NOMO-1 treated with DMSO at 0.1 percent for 48 hours (cell line): ENCODE measurements at regions not wholly inside any gene's neighbourhood (a gene's known extent, or its start where the extent isn't known, plus 50 kb on each side); places are given as distances from the start of the nearest gene placed in this dataset.
"Not testable (repeated sequence)": the region's sequence is repeated elsewhere in the genome, so short reads cannot be mapped to it uniquely, and the experiment has no call there.

Source experiments
- DNase-seq: peaks from one replicate; lab custom pipeline; 2025; ENCODE audit not compliant: unreplicated experiment; lab: John Stamatoyannopoulos, UW

- DNase-seq, result no peak
Measured at GRCh38 chr20:25848222-25848621, 151.6 kb upstream of the ZNF337 start.

GRCh38 chr20:25844640-25845039, 148.0 kb upstream of the ZNF337 start:
- DNase-seq, result not testable (repeated sequence)

- not testable (repeated sequence) for DNase-seq
Measured at GRCh38 chr20:25813511-25813910, 116.9 kb upstream of the ZNF337 start.

GRCh38 chr20:25798174-25798993, 101.7 kb upstream of the ZNF337 start:
- not testable (repeated sequence) for DNase-seq

DNA sequence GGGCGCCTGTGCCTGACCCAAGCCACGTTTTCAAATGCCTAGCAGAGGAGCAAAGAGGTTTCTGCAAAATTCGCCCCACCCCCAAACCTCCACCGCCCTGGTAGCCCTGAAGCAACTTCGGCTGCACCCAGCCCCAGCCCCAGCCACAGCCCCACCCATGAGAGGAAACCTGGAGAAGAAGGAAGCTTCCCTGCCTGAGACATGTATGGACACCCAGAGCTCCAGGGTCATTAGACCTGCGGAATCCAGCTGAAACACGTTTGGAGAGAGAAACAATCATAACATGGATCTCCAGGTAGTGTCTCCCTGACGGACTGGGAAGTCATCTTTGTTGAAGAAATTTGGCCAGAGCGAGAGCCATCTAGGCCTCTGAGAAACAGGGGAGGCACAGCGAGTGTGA, 100.4 kb upstream of the ZNF337 start:
- DNase-seq, result not testable (repeated sequence)

GRCh38 chr20:25777241-25777640, 80.6 kb upstream of the ZNF337 start:
- DNase-seq, result not testable (repeated sequence)

DNA sequence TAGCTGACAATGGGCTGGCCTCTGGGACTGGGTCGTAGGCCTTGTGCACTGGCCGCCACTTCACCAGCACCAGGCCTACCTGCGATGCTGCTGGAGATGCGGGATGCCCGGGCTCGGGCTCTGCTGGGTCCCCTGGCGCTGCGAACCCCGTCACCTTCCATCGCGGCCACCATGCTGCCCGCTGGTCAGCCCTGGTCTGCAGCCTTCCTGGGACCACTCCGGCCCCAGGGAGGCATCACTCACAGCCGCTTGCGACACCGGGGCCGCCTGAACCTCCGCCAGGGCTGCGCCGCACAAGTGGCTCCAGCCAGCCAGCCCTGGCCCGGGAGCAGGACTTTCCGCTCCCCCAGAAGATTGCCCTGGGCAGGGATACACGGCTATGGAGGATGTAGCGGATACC, 78.1 kb upstream of the ZNF337 start:
- DNase-seq, result not testable (repeated sequence)

GRCh38 chr20:25774203-25774602, 77.5 kb upstream of the ZNF337 start:
- DNase-seq, result not testable (repeated sequence)

- not testable (repeated sequence) for DNase-seq
Measured at GRCh38 chr20:25772437-25772836, 75.8 kb upstream of the ZNF337 start.

- DNase-seq, result not testable (repeated sequence)
Measured at GRCh38 chr20:25771818-25772217, 75.2 kb upstream of the ZNF337 start.

- DNase-seq, result no peak
Measured at GRCh38 chr20:25761596-25761995, 64.9 kb upstream of the ZNF337 start.

DNA sequence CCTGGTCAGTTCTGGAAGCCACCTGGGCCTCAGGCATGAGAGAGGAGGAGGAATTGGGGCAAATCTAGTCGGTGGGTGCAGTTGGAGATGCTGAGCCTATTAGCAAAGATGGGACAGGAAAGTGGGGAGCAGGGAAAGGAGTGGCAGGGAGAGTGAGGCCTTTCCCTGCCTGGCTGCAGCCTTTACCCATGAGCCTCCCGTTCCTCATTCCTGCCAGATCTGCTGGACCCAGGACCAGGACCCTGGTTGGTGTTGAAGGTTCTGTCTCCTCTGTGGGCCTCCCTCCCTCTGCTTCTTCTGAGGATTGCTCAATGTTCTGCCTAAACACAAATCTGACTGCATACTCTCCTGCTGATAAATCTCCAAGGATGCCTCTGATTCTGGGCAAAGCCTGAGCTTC, 64.4 kb upstream of the ZNF337 start:
- DNase-seq, result not testable (repeated sequence)

GRCh38 chr20:25750765-25751696, 54.4 kb upstream of the ZNF337 start:
- DNase-seq, result peak; percentile 10

- DNase-seq, result no peak
Measured at GRCh38 chr20:25750220-25750764, 53.6 kb upstream of the ZNF337 start.

- DNase-seq, result no peak
Measured at GRCh38 chr20:25749649-25750048, 53.0 kb upstream of the ZNF337 start.
